ENCODE measurements at regions not wholly inside any gene's neighbourhood (a gene's known extent, or its start where the extent isn't known, plus 50 kb on each side); places are given as distances from the start of the nearest gene placed in this dataset.
"Not testable (repeated sequence)": the region's sequence is repeated elsewhere in the genome, so short reads cannot be mapped to it uniquely, and the experiment has no call there.

- no peak for DNase-seq
Measured at GRCh38 chr16:86244158-86244557, 266.2 kb upstream of the FOXF1 start.

GRCh38 chr16:86244936-86245335 lies 265.4 kb upstream of the FOXF1 start:
- no peak for DNase-seq

GRCh38 chr16:86245351-86245750 lies 265.0 kb upstream of the FOXF1 start:
- DNase-seq: no peak

- no peak for DNase-seq
Measured at GRCh38 chr16:86245895-86246294, 264.4 kb upstream of the FOXF1 start.

GRCh38 chr16:86248310-86248905 lies 261.9 kb upstream of the FOXF1 start:
- no peak for DNase-seq

GRCh38 chr16:86249631-86250030 lies 260.7 kb upstream of the FOXF1 start:
- no peak for DNase-seq

- DNase-seq: no peak
Measured at GRCh38 chr16:86251682-86252081, 258.6 kb upstream of the FOXF1 start.

- DNase-seq: no peak
Measured at GRCh38 chr16:86252596-86252995, 257.7 kb upstream of the FOXF1 start.

- no peak for DNase-seq
Measured at GRCh38 chr16:86255966-86256365, 254.4 kb upstream of the FOXF1 start.

GRCh38 chr16:86256995-86257394 lies 253.3 kb upstream of the FOXF1 start:
- no peak for DNase-seq

GRCh38 chr16:86257546-86257945 lies 252.8 kb upstream of the FOXF1 start:
- DNase-seq: no peak

- no peak for DNase-seq
Measured at GRCh38 chr16:86258713-86259112, 251.6 kb upstream of the FOXF1 start.

GRCh38 chr16:86259499-86259898 lies 250.8 kb upstream of the FOXF1 start:
- DNase-seq: no peak

- DNase-seq: no peak
Measured at GRCh38 chr16:86261379-86261778, 248.9 kb upstream of the FOXF1 start.

- not testable (repeated sequence) for DNase-seq
Measured at GRCh38 chr16:86267657-86268056, 242.7 kb upstream of the FOXF1 start.

GRCh38 chr16:86270696-86271095 lies 239.6 kb upstream of the FOXF1 start:
- DNase-seq: no peak

GRCh38 chr16:86272744-86273143 lies 237.6 kb upstream of the FOXF1 start:
- DNase-seq: no peak

GRCh38 chr16:86277221-86277620 lies 233.1 kb upstream of the FOXF1 start:
- DNase-seq: no peak

- not testable (repeated sequence) for DNase-seq
Measured at GRCh38 chr16:86277859-86278258, 232.5 kb upstream of the FOXF1 start.

- no peak for DNase-seq
Measured at GRCh38 chr16:86281421-86281820, 228.9 kb upstream of the FOXF1 start.

GRCh38 chr16:86283944-86284343 lies 226.4 kb upstream of the FOXF1 start:
- DNase-seq: no peak

GRCh38 chr16:86285421-86285820 lies 224.9 kb upstream of the FOXF1 start:
- no peak for DNase-seq

- DNase-seq: no peak
Measured at GRCh38 chr16:86285938-86286921, 224.1 kb upstream of the FOXF1 start.

GRCh38 chr16:86286991-86287663 lies 223.2 kb upstream of the FOXF1 start:
- DNase-seq: no peak
